ENCODE measurements at regions not wholly inside any gene's neighbourhood (a gene's known extent, or its start where the extent isn't known, plus 50 kb on each side); places are given as distances from the start of the nearest gene placed in this dataset.

- no peak for ATAC-seq
- Histone ChIP-seq H3K4me3 (no peak overlapping the region), H3K36me3 (no peaks in the 10 kb centered on the region), H3K4me1 (no peaks in the 10 kb centered on the region), H3K9me3 (no peaks in the 10 kb centered on the region), H3K27me3 (no peaks in the 10 kb centered on the region), H3K27ac (no peak overlapping the region)
- WGBS, 2 donors (ENCODE audit: low coverage in 1 of 2), result 88 to 91% methylated on average over 5 of the region's 6 CpGs
- TF ChIP-seq EP300 (IDR thresholded peaks at IDR 0.05), result no peak
- TF ChIP-seq POLR2AphosphoS5 (IDR thresholded peaks at IDR 0.05), result no peak
- TF ChIP-seq CTCF (IDR thresholded peaks at IDR 0.05), result no peak
- TF ChIP-seq POLR2A (IDR thresholded peaks at IDR 0.05), result no peak
Measured at GRCh38 chr18:68445668-68446426, 269.1 kb downstream of the TMX3 start.

DNA sequence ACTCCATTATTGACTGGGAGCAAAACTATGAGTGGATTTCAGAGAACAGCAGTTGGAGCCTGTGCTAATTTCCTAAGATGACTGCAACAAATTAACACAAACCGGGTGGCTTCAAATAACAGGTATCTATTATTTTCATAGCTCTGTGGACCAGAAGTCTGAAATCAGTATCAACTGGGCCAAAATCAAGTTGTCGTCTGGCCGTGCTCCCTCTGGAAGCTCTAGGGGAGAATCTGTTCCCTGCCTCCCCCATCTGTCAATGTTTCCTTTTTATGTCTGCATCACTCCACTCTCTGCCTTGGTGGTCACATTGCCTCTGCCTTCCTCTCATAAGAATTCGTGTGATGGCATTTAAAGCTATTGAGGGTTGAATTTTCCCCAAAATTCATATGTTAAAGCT, 269.8 kb downstream of the TMX3 start:
- no peaks in the 10 kb centered on the region for H3K27me3 ChIP-seq
- H3K9me3 ChIP-seq, result no peaks in the 10 kb centered on the region
- no peak overlapping the region for H3K27ac ChIP-seq
- H3K4me1 ChIP-seq, result no peaks in the 10 kb centered on the region
- TF ChIP-seq POLR2A (IDR thresholded peaks at IDR 0.05) (no peak), POLR2AphosphoS5 (IDR thresholded peaks at IDR 0.05) (no peak), EP300 (IDR thresholded peaks at IDR 0.05) (no peak), CTCF (IDR thresholded peaks at IDR 0.05) (no peak)
- 79 to 90% methylated on average over 3 to 4 of the region's 4 CpGs for WGBS, 2 donors (ENCODE audit: low coverage in 1 of 2)
- no peak overlapping the region for H3K4me3 ChIP-seq
- no peak for ATAC-seq
- no peaks in the 10 kb centered on the region for H3K36me3 ChIP-seq

DNA sequence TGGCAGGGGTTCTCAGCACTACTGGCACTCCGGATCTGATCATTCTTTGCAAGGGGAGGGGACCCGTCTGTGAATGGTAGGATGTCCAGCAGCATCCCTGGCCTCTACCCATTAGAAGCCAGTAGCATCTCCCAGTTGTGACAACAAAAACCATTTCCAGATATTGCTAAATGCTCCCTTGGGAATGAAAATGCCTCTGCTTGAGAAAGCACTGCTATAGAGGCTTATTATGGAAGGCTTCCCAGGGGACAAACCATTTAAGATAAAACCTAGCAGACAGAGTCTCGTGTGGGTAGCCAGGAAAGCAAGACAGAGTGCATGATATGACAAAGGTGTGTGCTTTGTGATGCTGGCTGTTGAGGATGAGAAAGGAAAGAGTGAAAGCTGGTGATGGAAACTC, 273.7 kb downstream of the TMX3 start:
- Histone ChIP-seq H3K4me3 (no peak overlapping the region), H3K27ac (no peak overlapping the region), H3K4me1 (no peaks in the 10 kb centered on the region), H3K9me3 (no peaks in the 10 kb centered on the region), H3K36me3 (no peaks in the 10 kb centered on the region), H3K27me3 (no peaks in the 10 kb centered on the region)
- 33 to 76% methylated on average over 1 to 3 of the region's 3 CpGs for WGBS, 2 donors (ENCODE audit: low coverage in 1 of 2)
- TF ChIP-seq CTCF (IDR thresholded peaks at IDR 0.05) (no peak), EP300 (IDR thresholded peaks at IDR 0.05) (no peak), POLR2A (IDR thresholded peaks at IDR 0.05) (no peak), POLR2AphosphoS5 (IDR thresholded peaks at IDR 0.05) (no peak)
- ATAC-seq, result no peak

- no peaks in the 10 kb centered on the region for H3K4me1 ChIP-seq
- WGBS, 2 donors (ENCODE audit: low coverage in 1 of 2), result 56 to 68% methylated on average over 6 of the region's 6 CpGs
- no peak overlapping the region for H3K4me3 ChIP-seq
- H3K27me3 ChIP-seq, result no peaks in the 10 kb centered on the region
- no peaks in the 10 kb centered on the region for H3K36me3 ChIP-seq
- no peaks in the 10 kb centered on the region for H3K9me3 ChIP-seq
- no peak for TF ChIP-seq CTCF (IDR thresholded peaks at IDR 0.05)
- no peak for TF ChIP-seq POLR2AphosphoS5 (IDR thresholded peaks at IDR 0.05)
- no peak for TF ChIP-seq EP300 (IDR thresholded peaks at IDR 0.05)
- no peak for ATAC-seq
- no peak overlapping the region for H3K27ac ChIP-seq
Measured at GRCh38 chr18:68440433-68440832, 274.5 kb downstream of the TMX3 start.

GRCh38 chr18:68439642-68440041, 275.3 kb downstream of the TMX3 start:
- H3K27me3 ChIP-seq, result no peaks in the 10 kb centered on the region
- TF ChIP-seq POLR2A (IDR thresholded peaks at IDR 0.05), result no peak
- TF ChIP-seq CTCF (IDR thresholded peaks at IDR 0.05), result no peak
- TF ChIP-seq POLR2AphosphoS5 (IDR thresholded peaks at IDR 0.05), result no peak
- no peak for TF ChIP-seq EP300 (IDR thresholded peaks at IDR 0.05)
- no peak for ATAC-seq
- no peaks in the 10 kb centered on the region for H3K36me3 ChIP-seq
- 27 to 35% methylated on average over 4 of the region's 4 CpGs for WGBS, 2 donors (ENCODE audit: low coverage in 1 of 2)
- H3K4me3 ChIP-seq, result no peak overlapping the region
- peak overlapping the region in 2 of 4 donors; percentile 27 to 46 for H3K27ac ChIP-seq
- H3K4me1 ChIP-seq, result no peaks in the 10 kb centered on the region
- no peaks in the 10 kb centered on the region for H3K9me3 ChIP-seq
